GM19455 (cell line): ENCODE measurements at regions not wholly inside any gene's neighbourhood (a gene's known extent, or its start where the extent isn't known, plus 50 kb on each side); places are given as distances from the start of the nearest gene placed in this dataset.

Experiments
- ATAC-seq: cut with Tn5 transposase; IDR thresholded peaks from one replicate; pipeline ENCODE4 v1.9.1; 2021; ENCODE audit not compliant: unreplicated experiment

DNA sequence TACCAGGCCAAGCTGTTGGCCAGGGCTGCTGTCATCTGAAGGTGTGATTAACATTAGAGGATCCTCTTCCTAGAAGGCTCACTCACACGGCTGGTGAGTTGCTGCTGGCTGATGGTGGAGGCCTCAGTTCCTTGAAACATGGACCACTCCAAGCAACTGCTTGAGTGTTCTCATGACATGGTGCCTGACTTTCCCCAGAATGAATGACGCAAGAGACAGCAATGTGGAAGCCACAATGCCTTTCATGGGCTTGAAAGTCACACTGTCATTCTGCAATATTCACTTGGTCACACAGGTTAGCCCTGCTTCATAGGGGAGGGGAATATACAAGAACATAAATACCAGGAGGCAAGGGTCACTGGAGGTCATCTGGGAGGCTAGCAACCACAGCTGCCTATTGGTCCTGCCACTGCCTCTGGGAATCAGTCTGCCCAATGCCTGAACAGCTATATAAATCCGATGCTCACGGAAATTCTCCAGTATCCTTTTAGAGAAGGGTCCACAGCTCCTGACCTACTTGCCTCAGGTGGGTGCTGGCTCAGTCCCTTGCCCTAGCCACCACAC, 97.1 kb upstream of the MAML3 start:
- no peak for ATAC-seq

DNA sequence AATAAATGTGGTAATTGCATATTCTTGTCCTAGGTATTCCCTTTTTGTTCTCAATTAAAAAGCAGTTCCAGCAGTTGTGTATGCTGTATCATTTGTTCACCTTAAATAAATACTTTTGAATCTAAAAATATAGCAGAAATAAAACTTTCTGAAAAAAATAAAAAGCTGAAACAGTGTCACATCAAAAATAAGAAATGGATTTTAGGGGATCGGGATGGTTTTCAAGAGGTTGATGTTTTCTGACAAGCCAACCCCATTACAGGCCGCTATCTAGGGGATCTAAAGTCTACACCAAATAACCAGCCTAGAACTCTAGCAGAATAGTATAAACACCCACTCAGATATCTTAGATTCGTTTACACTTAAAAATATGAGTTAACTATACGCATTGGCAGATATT, 95.4 kb upstream of the MAML3 start:
- ATAC-seq, result no peak

GRCh38 chr4:140247237-140247636, 93.3 kb upstream of the MAML3 start:
- no peak for ATAC-seq

- ATAC-seq, result no peak
Observed at GRCh38 chr4:140246216-140246615, 92.2 kb upstream of the MAML3 start.

DNA sequence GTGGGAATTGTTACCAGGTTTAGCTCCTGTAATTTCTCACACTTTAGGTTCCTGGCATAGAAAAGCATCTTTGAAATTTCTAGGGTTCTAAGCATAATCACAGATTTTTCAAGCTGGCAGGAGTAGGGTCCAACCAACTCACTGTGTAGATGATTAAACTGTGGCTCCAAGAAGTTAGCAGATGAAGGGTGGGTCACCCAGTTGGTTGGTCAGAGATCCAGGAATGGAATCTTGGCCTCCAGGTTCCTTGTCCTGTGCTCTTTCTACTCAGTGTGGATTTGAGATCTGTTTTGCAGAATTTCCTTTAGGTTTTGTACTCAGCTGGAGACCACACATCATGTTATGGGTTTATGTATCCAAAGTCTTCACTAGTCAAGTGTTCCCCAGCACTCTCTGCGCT, 90.3 kb upstream of the MAML3 start:
- no peak for ATAC-seq

DNA sequence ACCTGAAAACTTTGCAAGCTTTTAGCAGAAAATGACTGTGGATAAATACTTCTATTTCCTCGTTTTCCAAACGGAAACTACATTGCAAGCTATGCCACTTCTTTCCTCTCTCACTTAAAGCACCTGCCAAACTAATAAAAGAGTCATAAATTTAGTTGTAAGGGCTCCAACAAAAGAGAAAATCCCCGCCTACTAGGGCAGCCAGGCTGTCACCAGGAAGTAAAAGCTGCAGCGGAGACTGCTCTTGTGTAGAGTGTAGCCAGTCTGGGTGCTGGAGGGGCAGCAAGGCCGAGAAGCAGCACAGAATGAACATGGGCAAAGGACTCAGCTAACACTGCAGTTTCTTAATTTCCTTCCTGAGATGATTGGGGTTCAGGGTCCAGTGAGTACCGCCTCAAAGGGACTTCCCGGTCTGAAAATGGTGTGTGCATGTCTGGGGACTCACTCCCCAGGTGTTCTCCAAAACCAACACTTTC, 89.3 kb upstream of the MAML3 start:
- ATAC-seq, result peak; percentile 68

- ATAC-seq, result peak; percentile 53
Observed at GRCh38 chr4:140242357-140243277, 88.6 kb upstream of the MAML3 start.

GRCh38 chr4:140240237-140240636, 86.3 kb upstream of the MAML3 start:
- ATAC-seq, result no peak

GRCh38 chr4:140239311-140239710, 85.3 kb upstream of the MAML3 start:
- ATAC-seq, result no peak

GRCh38 chr4:140238351-140239056, 84.5 kb upstream of the MAML3 start:
- no peak for ATAC-seq

- no peak for ATAC-seq
Observed at GRCh38 chr4:140237616-140238350, 83.8 kb upstream of the MAML3 start.

- ATAC-seq, result no peak
Observed at GRCh38 chr4:140236654-140237169, 82.7 kb upstream of the MAML3 start.

DNA sequence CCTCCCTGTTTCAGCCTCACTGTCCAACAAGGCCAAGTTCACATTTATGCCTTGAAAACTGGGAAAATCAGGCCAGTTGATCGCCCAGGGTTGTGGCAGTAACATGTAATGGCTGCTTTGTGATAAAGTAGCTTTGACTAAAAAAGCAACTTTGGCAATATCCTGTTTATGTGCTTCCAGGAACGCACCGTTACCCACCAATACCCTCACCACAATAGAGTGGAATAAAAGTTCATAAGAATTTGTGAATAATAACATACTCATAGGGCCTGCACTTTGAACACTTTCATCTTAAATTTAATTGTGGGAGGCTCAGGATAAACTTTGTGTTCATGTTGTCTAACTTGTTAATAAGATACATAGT, 80.7 kb upstream of the MAML3 start:
- ATAC-seq, result no peak

- ATAC-seq, result no peak
Observed at GRCh38 chr4:140233791-140234696, 80.1 kb upstream of the MAML3 start.

- no peak for ATAC-seq
Observed at GRCh38 chr4:140229881-140230280, 75.9 kb upstream of the MAML3 start.

- ATAC-seq, result no peak
Observed at GRCh38 chr4:140227286-140227685, 73.3 kb upstream of the MAML3 start.

DNA sequence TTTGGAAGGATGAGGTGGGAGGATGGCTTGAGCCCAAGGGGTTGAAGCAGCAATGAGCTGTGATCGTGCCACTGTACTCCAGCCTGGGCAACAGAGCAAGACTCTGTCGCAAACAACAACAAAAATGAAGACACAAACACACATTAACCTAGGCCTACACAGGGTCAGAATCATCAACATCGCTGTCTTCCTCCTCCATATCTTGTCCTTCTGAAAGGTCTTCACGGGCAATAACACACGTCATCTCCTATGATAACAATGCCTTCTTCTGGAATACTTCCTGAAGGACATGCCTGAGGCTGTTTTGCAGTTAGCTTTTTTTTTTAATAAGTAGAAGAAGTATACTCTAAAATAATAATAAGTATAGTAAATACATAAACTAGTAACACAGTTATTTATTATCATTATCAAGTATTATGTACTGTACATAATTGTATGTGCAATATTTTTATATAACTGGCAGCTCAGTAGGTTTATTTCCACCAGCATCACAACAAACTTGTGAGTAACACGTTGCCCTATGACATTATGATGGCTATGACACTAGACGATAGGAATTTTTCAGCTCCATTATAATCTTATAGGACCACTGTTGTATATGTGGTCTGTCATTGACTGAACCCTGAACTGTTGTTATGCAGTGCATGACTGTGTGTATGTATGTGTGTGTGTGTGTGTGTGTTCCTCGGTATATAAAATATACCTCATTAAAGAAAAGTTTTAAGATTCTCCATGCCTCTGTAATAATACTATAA, 69.2 kb upstream of the MAML3 start:
- no peak for ATAC-seq

GRCh38 chr4:140222171-140222570, 68.2 kb upstream of the MAML3 start:
- no peak for ATAC-seq

DNA sequence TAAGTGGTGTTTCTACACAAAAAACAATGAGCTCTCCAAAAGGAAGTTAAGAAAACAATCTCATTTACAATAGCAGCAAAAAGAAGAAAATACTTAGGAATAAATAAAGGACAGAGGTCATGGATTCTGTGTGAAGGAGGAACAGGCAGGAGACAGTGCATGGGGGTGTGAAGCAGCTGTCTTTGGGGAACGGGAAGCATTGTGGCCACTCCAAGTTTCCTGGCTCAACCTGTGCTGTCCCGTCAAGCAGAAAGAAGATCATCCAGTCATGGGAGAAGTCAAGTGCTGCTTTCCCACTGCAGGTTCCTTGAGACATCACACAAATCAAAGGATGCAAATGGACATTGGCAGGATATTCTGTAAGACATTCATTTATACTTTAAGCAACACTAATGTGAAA, 66.1 kb upstream of the MAML3 start:
- no peak for ATAC-seq
